Endothelial cell of umbilical vein (primary cell): ENCODE measurements at regions not wholly inside any gene's neighbourhood (a gene's known extent, or its start where the extent isn't known, plus 50 kb on each side); places are given as distances from the start of the nearest gene placed in this dataset.
"Not testable (repeated sequence)": the region's sequence is repeated elsewhere in the genome, so short reads cannot be mapped to it uniquely, and the experiment has no call there.

Source experiments
- BruUV-seq: library from RNA; stranded (reverse); fragments of 400-500 nt; replicated peaks from 2 replicates; lab custom pipeline; 2021; lab: Mats Ljungman, UMichigan
- CTCF ChIA-PET: fragments of 300-600, 350-600 bp; sonication (Branson Sonifier 250); formaldehyde crosslinking; loops from one replicate; lab custom pipeline; 2021; ENCODE audit warnings: antibody characterized with exemption, inconsistent platforms; lab: Charles Lee
- POLR2A ChIA-PET: fragments of 300-600, 350-600 bp; sonication (Branson Sonifier 250); formaldehyde crosslinking; loops from one replicate; lab custom pipeline; 2021; ENCODE audit warnings: antibody characterized with exemption, inconsistent platforms; lab: Charles Lee
- DNase-seq: peaks from one replicate; pipeline ENCODE4 v3.0.0-alpha.2; 2011; ENCODE audit warnings: low read depth, low spot score
- FAIRE-seq: peaks from 2 replicates; lab custom pipeline; 2011; peaks lifted over from hg19 to GRCh38; lab: Jason Lieb, UNC
- H2AFZ ChIP-seq: 2 replicates; pipeline ENCODE4 v1.6.0; 2012; ENCODE audit warnings: low read depth, low read length, control low read depth, inconsistent platforms
- H3K27ac ChIP-seq: 2 replicates; pipeline ENCODE4 v1.5.1; 2011; ENCODE audit warnings: low read depth, mild to moderate bottlenecking, control low read depth, low read length, moderate library complexity; ENCODE audit not compliant: insufficient read depth
- H3K27me3 ChIP-seq, 2 experiments: 2 replicates each; pipeline versions ENCODE4 v1.6.0 to v1.6.1; 2011; ENCODE audit warnings: low read length in 2 of 2, mixed read lengths in 1 of 2; ENCODE audit not compliant: control insufficient read depth in 2 of 2, insufficient read depth in 2 of 2
- H3K36me3 ChIP-seq, 2 experiments: 2 replicates in 1 of 2; 3 replicates in 1 of 2; pipeline ENCODE4 v1.5.1; 2011; ENCODE audit warnings: low read length in 2 of 2, mild to moderate bottlenecking in 1 of 2, moderate library complexity in 1 of 2; ENCODE audit not compliant: control insufficient read depth in 2 of 2, insufficient read depth in 2 of 2; ENCODE audit errors: extremely low read depth in 1 of 2
- H3K4me1 ChIP-seq: 3 replicates; pipeline ENCODE4 v1.5.1; 2011; ENCODE audit warnings: mild to moderate bottlenecking, low read length; ENCODE audit not compliant: control insufficient read depth, insufficient read depth; ENCODE audit errors: extremely low read depth
- H3K4me2 ChIP-seq: 2 replicates; pipeline ENCODE4 v1.6.1; 2011; ENCODE audit warnings: low read length, control low read depth, mixed read lengths; ENCODE audit not compliant: insufficient read depth
- H3K4me3 ChIP-seq, 3 experiments: fragments of 200-600 bp in 1 of 3; sonication (generic), shearing (Covaris generic) in 1 of 3; replicated peaks in 1 of 3; 2 replicates each; pipeline ENCODE4 v1.5.1; 2011 to 2016; ENCODE audit warnings: control low read depth in 3 of 3, low read length in 3 of 3, mild to moderate bottlenecking in 2 of 3, inconsistent platforms in 1 of 3, low read depth in 1 of 3, moderate library complexity in 1 of 3; ENCODE audit not compliant: insufficient read depth in 1 of 3
- H3K79me2 ChIP-seq: 2 replicates; pipeline ENCODE4 v1.6.0; 2012; ENCODE audit warnings: low read length, inconsistent platforms; ENCODE audit not compliant: control insufficient read depth, insufficient read depth
- H3K9ac ChIP-seq: replicated peaks from 2 replicates; pipeline ENCODE3; 2011; ENCODE audit warnings: low read length, control low read depth; ENCODE audit not compliant: insufficient read depth; ENCODE audit errors: extremely low read depth
- H3K9me1 ChIP-seq: replicated peaks from 3 replicates; pipeline ENCODE4 v1.6.0; 2011; ENCODE audit warnings: mild to moderate bottlenecking, low read length; ENCODE audit not compliant: control insufficient read depth, insufficient read depth; ENCODE audit errors: extremely low read depth
- H3K9me3 ChIP-seq: replicated peaks from 2 replicates; pipeline ENCODE4 v1.5.1; 2012; ENCODE audit warnings: low read length, inconsistent platforms; ENCODE audit not compliant: control insufficient read depth, insufficient read depth
- H4K20me1 ChIP-seq: replicated peaks from 2 replicates; pipeline ENCODE3; 2011; ENCODE audit warnings: mild to moderate bottlenecking, low read length; ENCODE audit not compliant: control insufficient read depth, insufficient read depth; ENCODE audit errors: extremely low read depth
- EZH2 ChIP-seq: IDR thresholded peaks from 2 replicates; pipeline ENCODE4 v1.6.1; 2012; ENCODE audit warnings: borderline replicate concordance, low read depth, mild to moderate bottlenecking, moderate library complexity, low read length, inconsistent platforms; ENCODE audit not compliant: severe bottlenecking
- FOS ChIP-seq: IDR thresholded peaks from 2 replicates; pipeline ENCODE4 v1.6.1; 2011; ENCODE audit warnings: mild to moderate bottlenecking, low read length, moderate library complexity, borderline replicate concordance; ENCODE audit not compliant: insufficient read depth
- GATA2 ChIP-seq: IDR thresholded peaks from 2 replicates; pipeline ENCODE4 v1.7.0; 2011; ENCODE audit warnings: low read depth, mild to moderate bottlenecking, moderate library complexity, mixed read lengths, low read length; ENCODE audit not compliant: insufficient read length, insufficient read depth
- JUN ChIP-seq: IDR thresholded peaks from 2 replicates; pipeline ENCODE4 v1.6.1; 2011; ENCODE audit warnings: borderline replicate concordance, low read depth; ENCODE audit not compliant: insufficient read length, insufficient read depth
- MYC ChIP-seq: IDR thresholded peaks from one replicate; pipeline ENCODE4 v1.6.1; 2011; ENCODE audit warnings: mild to moderate bottlenecking, low read depth, low read length
- POLR2A ChIP-seq: IDR thresholded peaks from 2 replicates; pipeline ENCODE4 v1.6.1; 2012; ENCODE audit warnings: low read depth, mild to moderate bottlenecking, control low read depth, low read length
- POLR2AphosphoS5 ChIP-seq: IDR thresholded peaks from 2 replicates; pipeline ENCODE4 v1.6.1; 2012; ENCODE audit warnings: low read depth, mild to moderate bottlenecking, control low read depth, low read length, moderate library complexity; ENCODE audit not compliant: insufficient read depth
- dilution Hi-C: fragments of 300-500 bp; cut with MboI; formaldehyde crosslinking; loops from one replicate; pipeline ENCODE4 v1.15.0; 2019; ENCODE audit warnings: low sequenced_read_pairs; ENCODE audit not compliant: extremely low pct_ligation_motif_present
- intact Hi-C: fragments of 100-400 bp; cut with micrococcal nuclease; formaldehyde crosslinking; loops from one replicate; pipeline ENCODE4 v1.10.0; 2022
- TF ChIP-seq, protein P1 (sequence below): IDR thresholded peaks from 2 replicates; pipeline ENCODE4 v1.6.1; 2011; ENCODE audit not compliant: insufficient read depth, insufficient read length
- TF ChIP-seq, protein P2 (sequence below), 2 donors: IDR thresholded peaks; 1 replicate in 1 of 2; 2 replicates in 1 of 2; pipeline ENCODE4 v1.5.1; 2011; ENCODE audit warnings: low read length in 2 of 2, mild to moderate bottlenecking in 2 of 2, moderate library complexity in 2 of 2, control low read depth in 1 of 2, inconsistent platforms in 1 of 2, low read depth in 1 of 2; ENCODE audit not compliant: insufficient read depth in 1 of 2; ENCODE audit errors: extremely low read depth in 1 of 2

DNA sequence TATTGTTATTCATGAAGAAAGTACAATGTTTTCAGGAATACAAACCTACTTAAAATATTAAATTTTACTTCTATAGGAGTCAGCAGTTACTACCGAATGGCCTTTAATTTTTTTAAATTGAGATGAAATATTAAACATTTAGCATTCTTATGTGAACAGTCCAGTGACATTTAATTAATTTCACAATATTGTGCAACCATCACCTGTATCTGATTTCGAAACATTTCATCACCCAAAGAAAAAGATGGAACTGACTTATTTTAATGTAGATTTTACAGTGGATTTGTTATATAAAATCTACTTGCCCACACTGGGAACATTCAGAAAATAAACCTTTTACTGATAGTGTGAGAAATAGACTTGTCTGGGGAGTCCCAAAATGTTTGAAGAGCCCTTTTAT lies 585.2 kb upstream of the LINC00305 start:
- Histone ChIP-seq H2AFZ (no peak overlapping the region), H3K27ac (no peak overlapping the region), H3K9ac (no peak overlapping the region), H3K9me1 (no peaks in the 10 kb centered on the region), H3K79me2 (no peaks in the 10 kb centered on the region), H4K20me1 (no peaks in the 10 kb centered on the region), H3K9me3 (peaks cover 2% of the 10 kb centered on the region), H3K4me1 (no peaks in the 10 kb centered on the region), H3K4me2 (no peak overlapping the region), H3K27me3 (no peaks in the 10 kb centered on the region), H3K36me3 (no peaks in the 10 kb centered on the region), H3K4me3 (no peak overlapping the region)
- dilution Hi-C loops: no loop called here
- DNase-seq (no peak), FAIRE-seq (no peak)
- POLR2A ChIA-PET: no interaction called here
- TF ChIP-seq GATA2 (no peak), POLR2A (no peak), EZH2 (no peak), MYC (no peak), FOS (no peak), JUN (no peak), POLR2AphosphoS5 (no peak)
- TF ChIP-seq, protein P1, sequence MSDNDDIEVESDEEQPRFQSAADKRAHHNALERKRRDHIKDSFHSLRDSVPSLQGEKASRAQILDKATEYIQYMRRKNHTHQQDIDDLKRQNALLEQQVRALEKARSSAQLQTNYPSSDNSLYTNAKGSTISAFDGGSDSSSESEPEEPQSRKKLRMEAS: no peak
- TF ChIP-seq, protein P2, sequence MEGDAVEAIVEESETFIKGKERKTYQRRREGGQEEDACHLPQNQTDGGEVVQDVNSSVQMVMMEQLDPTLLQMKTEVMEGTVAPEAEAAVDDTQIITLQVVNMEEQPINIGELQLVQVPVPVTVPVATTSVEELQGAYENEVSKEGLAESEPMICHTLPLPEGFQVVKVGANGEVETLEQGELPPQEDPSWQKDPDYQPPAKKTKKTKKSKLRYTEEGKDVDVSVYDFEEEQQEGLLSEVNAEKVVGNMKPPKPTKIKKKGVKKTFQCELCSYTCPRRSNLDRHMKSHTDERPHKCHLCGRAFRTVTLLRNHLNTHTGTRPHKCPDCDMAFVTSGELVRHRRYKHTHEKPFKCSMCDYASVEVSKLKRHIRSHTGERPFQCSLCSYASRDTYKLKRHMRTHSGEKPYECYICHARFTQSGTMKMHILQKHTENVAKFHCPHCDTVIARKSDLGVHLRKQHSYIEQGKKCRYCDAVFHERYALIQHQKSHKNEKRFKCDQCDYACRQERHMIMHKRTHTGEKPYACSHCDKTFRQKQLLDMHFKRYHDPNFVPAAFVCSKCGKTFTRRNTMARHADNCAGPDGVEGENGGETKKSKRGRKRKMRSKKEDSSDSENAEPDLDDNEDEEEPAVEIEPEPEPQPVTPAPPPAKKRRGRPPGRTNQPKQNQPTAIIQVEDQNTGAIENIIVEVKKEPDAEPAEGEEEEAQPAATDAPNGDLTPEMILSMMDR (IDR thresholded peaks at IDR 0.05; ENCODE audit: extremely low read depth in 1 of 2, insufficient read depth in 1 of 2, low read depth in 1 of 2, low read length in 2 of 2): no peak
- CTCF ChIA-PET: no interaction called here
- no TSS peak for BruUV-seq
- intact Hi-C loops: no loop called here

DNA sequence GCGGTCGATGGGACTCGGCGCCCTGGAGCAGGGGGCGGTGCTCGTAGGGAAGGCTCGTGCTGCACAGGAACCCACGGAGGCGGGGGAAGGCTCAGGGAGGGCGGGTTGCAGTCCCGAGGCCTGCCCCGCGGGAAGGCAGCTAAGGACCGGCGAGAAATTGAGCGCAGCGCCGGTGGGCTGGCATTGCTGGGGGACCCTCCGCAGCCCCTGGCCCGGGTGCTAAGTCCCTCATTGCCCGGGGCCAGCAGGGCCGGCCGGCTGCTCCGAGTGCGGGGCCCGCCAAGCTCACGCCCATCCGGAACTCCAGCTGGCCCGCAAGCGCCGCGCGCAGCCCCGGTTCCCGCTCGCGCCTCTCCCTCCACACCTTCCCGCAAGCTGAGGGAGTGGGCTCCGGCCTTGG lies 576.8 kb upstream of the LINC00305 start:
- H3K4me3 ChIP-seq, H2AFZ ChIP-seq, DNase-seq, H3K9me3 ChIP-seq, H3K79me2 ChIP-seq, H3K9me1 ChIP-seq, FAIRE-seq, intact Hi-C loops, H4K20me1 ChIP-seq, CTCF ChIA-PET, dilution Hi-C loops, H3K9ac ChIP-seq, H3K4me2 ChIP-seq, POLR2A ChIA-PET, H3K4me1 ChIP-seq, H3K27me3 ChIP-seq, H3K36me3 ChIP-seq, BruUV-seq, H3K27ac ChIP-seq: not testable (repeated sequence)
